H9 (cell line): ENCODE measurements at regions not wholly inside any gene's neighbourhood (a gene's known extent, or its start where the extent isn't known, plus 50 kb on each side); places are given as distances from the start of the nearest gene placed in this dataset.

Experiments used
- DNase-seq: peaks from one replicate; pipeline ENCODE4 v3.0.0-alpha.2; 2017
- H2AFZ ChIP-seq: one replicate; pipeline ENCODE4 v1.6.1; 2013; ENCODE audit warnings: mild to moderate bottlenecking, low read length, control low read depth, moderate library complexity
- H2AK5ac ChIP-seq: 2 replicates; pipeline ENCODE4 v1.6.1; 2013; ENCODE audit warnings: low read length, control low read depth, mixed read lengths; ENCODE audit not compliant: insufficient read length
- H2BK120ac ChIP-seq: one replicate; pipeline ENCODE4 v1.6.1; 2013; ENCODE audit warnings: low read depth, mild to moderate bottlenecking, low read length, control low read depth, inconsistent platforms; ENCODE audit not compliant: poor library complexity, severe bottlenecking
- H2BK12ac ChIP-seq: 2 replicates; pipeline ENCODE4 v1.6.1; 2013; ENCODE audit warnings: low read length, control low read depth, mixed read lengths, low read depth; ENCODE audit not compliant: insufficient read length
- H2BK15ac ChIP-seq: 2 replicates; pipeline ENCODE4 v1.6.1; 2013; ENCODE audit warnings: low read depth, low read length, control low read depth
- H2BK20ac ChIP-seq: one replicate; pipeline ENCODE4 v1.6.1; 2013; ENCODE audit warnings: low read depth, mild to moderate bottlenecking, low read length, control low read depth, inconsistent platforms; ENCODE audit not compliant: poor library complexity, severe bottlenecking
- H2BK5ac ChIP-seq: 2 replicates; pipeline ENCODE4 v1.6.1; 2013; ENCODE audit warnings: low read length, control low read depth, mixed read lengths; ENCODE audit not compliant: insufficient read length
- H3K14ac ChIP-seq: 2 replicates; pipeline ENCODE4 v1.6.1; 2013; ENCODE audit warnings: low read length, control low read depth; ENCODE audit not compliant: insufficient read depth
- H3K18ac ChIP-seq: 2 replicates; pipeline ENCODE4 v1.6.1; 2013; ENCODE audit warnings: low read depth, mild to moderate bottlenecking, mixed read lengths, low read length, control low read depth; ENCODE audit not compliant: insufficient read length
- H3K23ac ChIP-seq: 2 replicates; pipeline ENCODE4 v1.6.1; 2013; ENCODE audit warnings: low read length, control low read depth, mixed read lengths, low read depth; ENCODE audit not compliant: insufficient read length
- H3K23me2 ChIP-seq: 2 replicates; pipeline ENCODE4 v1.6.1; 2013; ENCODE audit warnings: low read depth, mild to moderate bottlenecking, mixed read lengths, low read length, control low read depth; ENCODE audit not compliant: insufficient read length, poor library complexity, severe bottlenecking
- H3K27ac ChIP-seq: 2 replicates; pipeline ENCODE4 v1.5.1; 2013; ENCODE audit warnings: low read length, control low read depth, mixed read lengths, low read depth; ENCODE audit not compliant: insufficient read length
- H3K27me3 ChIP-seq: 2 replicates; pipeline ENCODE4 v1.6.1; 2013; ENCODE audit warnings: low read length, control low read depth, inconsistent platforms; ENCODE audit not compliant: insufficient read depth
- H3K4ac ChIP-seq: 2 replicates; pipeline ENCODE4 v1.6.1; 2013; ENCODE audit warnings: low read depth, mild to moderate bottlenecking, control low read depth, inconsistent platforms, low read length, moderate library complexity
- H3K4me1 ChIP-seq: 2 replicates; pipeline ENCODE4 v1.6.1; 2013; ENCODE audit warnings: low read length, control low read depth, inconsistent platforms; ENCODE audit not compliant: insufficient read depth
- H3K4me2 ChIP-seq: 2 replicates; pipeline ENCODE4 v1.6.1; 2013; ENCODE audit warnings: low read length, control low read depth, mixed read lengths; ENCODE audit not compliant: insufficient read length, insufficient read depth
- H3K56ac ChIP-seq: 2 replicates; pipeline ENCODE4 v1.6.1; 2013; ENCODE audit warnings: low read depth, mild to moderate bottlenecking, mixed read lengths, low read length, control low read depth; ENCODE audit not compliant: insufficient read length
- H3K79me1 ChIP-seq: 2 replicates; pipeline ENCODE4 v1.6.1; 2013; ENCODE audit warnings: low read depth, mild to moderate bottlenecking, moderate library complexity, low read length, control low read depth, inconsistent platforms; ENCODE audit not compliant: insufficient read depth, poor library complexity, severe bottlenecking
- H3K79me2 ChIP-seq: 2 replicates; pipeline ENCODE4 v1.6.1; 2013; ENCODE audit warnings: low read length, control low read depth, inconsistent platforms; ENCODE audit not compliant: insufficient read depth
- H3K9ac ChIP-seq: 2 replicates; pipeline ENCODE4 v1.6.1; 2013; ENCODE audit warnings: low read length, control low read depth, mixed read lengths; ENCODE audit not compliant: insufficient read length; ENCODE audit errors: extremely low read depth
- H3K9me3 ChIP-seq: one replicate; pipeline ENCODE4 v1.6.1; 2013; ENCODE audit warnings: low read depth, low read length, inconsistent platforms; ENCODE audit not compliant: control insufficient read depth
- H3T11ph ChIP-seq: one replicate; pipeline ENCODE4 v1.6.1; 2013; ENCODE audit warnings: mild to moderate bottlenecking, low read length, control low read depth, inconsistent platforms
- H4K20me1 ChIP-seq: one replicate; pipeline ENCODE4 v1.6.1; 2013; ENCODE audit not compliant: control insufficient read depth, insufficient read length, insufficient read depth
- H4K5ac ChIP-seq: 2 replicates; pipeline ENCODE4 v1.6.1; 2013; ENCODE audit warnings: low read depth, mild to moderate bottlenecking, mixed read lengths, low read length, control low read depth; ENCODE audit not compliant: insufficient read length
- H4K8ac ChIP-seq: replicated peaks from 2 replicates; pipeline ENCODE4 v1.6.1; 2013; ENCODE audit warnings: low read length, control low read depth, mixed read lengths, low read depth; ENCODE audit not compliant: insufficient read length
- H4K91ac ChIP-seq: 2 replicates; pipeline ENCODE4 v1.6.1; 2013; ENCODE audit warnings: low read depth, mild to moderate bottlenecking, moderate library complexity, mixed read lengths, low read length, control low read depth; ENCODE audit not compliant: insufficient read length
- H3K27ac Mint-ChIP-seq, 3 experiments: 2 replicates in 2 of 3; 3 replicates in 1 of 3; pipeline ENCODE4 v1.8.0; 2020 to 2021; ENCODE audit warnings: mixed read lengths in 3 of 3, mild to moderate bottlenecking in 1 of 3, moderate library complexity in 1 of 3
- H3K27me3 Mint-ChIP-seq: 2 replicates; pipeline ENCODE4 v1.8.0; 2021; ENCODE audit warnings: low read depth, mild to moderate bottlenecking, moderate library complexity, mixed read lengths
- H3K36me3 Mint-ChIP-seq, 3 experiments: 2 replicates in 2 of 3; 3 replicates in 1 of 3; pipeline ENCODE4 v1.8.0; 2020 to 2021; ENCODE audit warnings: low read depth in 3 of 3, mixed read lengths in 3 of 3; ENCODE audit not compliant: insufficient read depth in 1 of 3
- H3K4me1 Mint-ChIP-seq, 2 experiments: 2 replicates each; pipeline ENCODE4 v1.8.0; 2020; ENCODE audit warnings: mixed read lengths in 2 of 2
- H3K4me3 Mint-ChIP-seq, 2 experiments: 2 replicates in 1 of 2; 3 replicates in 1 of 2; pipeline ENCODE4 v1.8.0; 2020 to 2021; ENCODE audit warnings: mild to moderate bottlenecking in 2 of 2, mixed read lengths in 2 of 2, moderate library complexity in 1 of 2
- H3K9me3 Mint-ChIP-seq, 2 experiments: 2 replicates in 1 of 2; 3 replicates in 1 of 2; pipeline ENCODE4 v1.8.0; 2020; ENCODE audit warnings: mild to moderate bottlenecking in 2 of 2, mixed read lengths in 2 of 2, moderate library complexity in 1 of 2
- CTCF ChIP-seq: fragments of 200-600 bp; sonication (generic); conservative IDR thresholded peaks from 3 replicates; pipeline ENCODE4 v1.8.0; 2021; ENCODE audit warnings: antibody characterized with exemption, mild to moderate bottlenecking
- WGBS: extraction: QIAGEN DNeasy Blood & Tissue Kit; methylation state at CpG from one replicate; pipeline ENCODE4 v1.1.7; 2013; ENCODE audit warnings: missing lambda C conversion rate, low lambda C conversion rate, mixed read lengths; ENCODE audit not compliant: insufficient read length; ENCODE audit errors: extremely low coverage; 5-methylcytosine and 5-hydroxymethylcytosine counted together

- H3K27me3 ChIP-seq: no peaks in the 10 kb centered on the region
- no peak overlapping the region for H3T11ph ChIP-seq
- H2BK12ac ChIP-seq: no peak overlapping the region
- no peak overlapping the region for H3K23ac ChIP-seq
- no peak overlapping the region for H3K18ac ChIP-seq
- H2BK15ac ChIP-seq: no peak overlapping the region
- Mint-ChIP-seq H3K9me3 (peaks cover 3 to 14% of the 10 kb centered on the region in 2 experiments; a peak in 2 of 5 replicates), H3K27ac (peak overlapping the region in 2 of 3 experiments; percentile 26 to 35; a peak in 1 of 7 replicates), H3K27me3 (peaks cover 3% of the 10 kb centered on the region; the same call in 1 of the 2 replicates), H3K36me3 (peaks cover 0 to 8% (median 7%) of the 10 kb centered on the region in 3 experiments; a peak in 5 of 7 replicates), H3K4me3 (no peak overlapping the region), H3K4me1 (peaks cover 5 to 7% of the 10 kb centered on the region in 2 experiments; a peak in 2 of 4 replicates)
- H3K9me3 ChIP-seq: no peaks in the 10 kb centered on the region
- no peak overlapping the region for H3K14ac ChIP-seq
- no peak overlapping the region for H3K56ac ChIP-seq
- H2BK5ac ChIP-seq: no peak overlapping the region
- no peak for TF ChIP-seq CTCF
- H3K27ac ChIP-seq: no peak overlapping the region
- no peak overlapping the region for H3K9ac ChIP-seq
- no CpG with 5 or more reads among the region's 4 CpGs for WGBS
- H3K4ac ChIP-seq: no peak overlapping the region
- no peak for DNase-seq
- H2BK20ac ChIP-seq: no peak overlapping the region
- H4K8ac ChIP-seq: no peak overlapping the region
- H3K4me1 ChIP-seq: no peaks in the 10 kb centered on the region; the same call in 1 of the 2 replicates
- no peak overlapping the region for H4K91ac ChIP-seq
- no peaks in the 10 kb centered on the region for H3K79me2 ChIP-seq
- H3K23me2 ChIP-seq: no peaks in the 10 kb centered on the region
- H2AFZ ChIP-seq: no peak overlapping the region
- no peaks in the 10 kb centered on the region for H4K20me1 ChIP-seq
- no peak overlapping the region for H4K5ac ChIP-seq
- H3K4me2 ChIP-seq: no peak overlapping the region
- no peaks in the 10 kb centered on the region for H3K79me1 ChIP-seq
- no peak overlapping the region for H2AK5ac ChIP-seq
- H2BK120ac ChIP-seq: no peak overlapping the region
These were observed 108.7 kb upstream of the RGMB start for GRCh38 chr5:98664736-98665135.
